ENCODE measurements at regions not wholly inside any gene's neighbourhood (a gene's known extent, or its start where the extent isn't known, plus 50 kb on each side); places are given as distances from the start of the nearest gene placed in this dataset.
"Not testable (repeated sequence)": the region's sequence is repeated elsewhere in the genome, so short reads cannot be mapped to it uniquely, and the experiment has no call there.

DNA sequence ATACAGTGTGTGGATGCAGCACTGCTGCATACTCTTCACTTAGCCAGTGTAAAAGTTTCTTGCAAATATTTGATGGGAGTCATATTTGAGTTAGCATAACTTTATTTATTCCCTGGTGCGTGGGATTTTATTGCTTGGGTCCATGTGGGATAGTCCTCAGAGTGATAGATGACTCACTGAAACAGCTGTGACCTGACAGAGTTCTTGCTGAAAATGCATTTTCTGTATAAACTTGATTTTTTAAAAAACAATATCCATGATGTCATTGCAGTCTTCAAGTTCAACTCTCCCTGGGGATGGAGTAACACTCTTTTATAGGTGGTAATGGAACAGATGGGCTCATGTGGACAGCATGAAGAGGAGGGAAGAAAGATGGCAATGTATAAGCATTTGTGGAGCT lies 310.0 kb downstream of the PPP1R3A start:
- DNase-seq = no peak
- no peak for TF ChIP-seq EP300 (IDR thresholded peaks at IDR 0.05)
- TF ChIP-seq POLR2A (IDR thresholded peaks at IDR 0.05) = no peak
- TF ChIP-seq, protein P1, sequence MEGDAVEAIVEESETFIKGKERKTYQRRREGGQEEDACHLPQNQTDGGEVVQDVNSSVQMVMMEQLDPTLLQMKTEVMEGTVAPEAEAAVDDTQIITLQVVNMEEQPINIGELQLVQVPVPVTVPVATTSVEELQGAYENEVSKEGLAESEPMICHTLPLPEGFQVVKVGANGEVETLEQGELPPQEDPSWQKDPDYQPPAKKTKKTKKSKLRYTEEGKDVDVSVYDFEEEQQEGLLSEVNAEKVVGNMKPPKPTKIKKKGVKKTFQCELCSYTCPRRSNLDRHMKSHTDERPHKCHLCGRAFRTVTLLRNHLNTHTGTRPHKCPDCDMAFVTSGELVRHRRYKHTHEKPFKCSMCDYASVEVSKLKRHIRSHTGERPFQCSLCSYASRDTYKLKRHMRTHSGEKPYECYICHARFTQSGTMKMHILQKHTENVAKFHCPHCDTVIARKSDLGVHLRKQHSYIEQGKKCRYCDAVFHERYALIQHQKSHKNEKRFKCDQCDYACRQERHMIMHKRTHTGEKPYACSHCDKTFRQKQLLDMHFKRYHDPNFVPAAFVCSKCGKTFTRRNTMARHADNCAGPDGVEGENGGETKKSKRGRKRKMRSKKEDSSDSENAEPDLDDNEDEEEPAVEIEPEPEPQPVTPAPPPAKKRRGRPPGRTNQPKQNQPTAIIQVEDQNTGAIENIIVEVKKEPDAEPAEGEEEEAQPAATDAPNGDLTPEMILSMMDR (IDR thresholded peaks at IDR 0.05) = no peak
- H3K4me1 ChIP-seq (ENCODE audit: insufficient read depth) = no peaks in the 10 kb centered on the region
- H3K36me3 ChIP-seq = no peaks in the 10 kb centered on the region
- WGBS, 3 donors = 23 to 35% (median 35%) methylated on average over 1 of the region's 1 CpG
- H3K27ac ChIP-seq = no peak overlapping the region
- H3K9me3 ChIP-seq = no peaks in the 10 kb centered on the region
- intact Hi-C loops (cut with DNase I) = no loop called here
- no peak overlapping the region for H3K4me3 ChIP-seq
- no peaks in the 10 kb centered on the region for H3K27me3 ChIP-seq

DNA sequence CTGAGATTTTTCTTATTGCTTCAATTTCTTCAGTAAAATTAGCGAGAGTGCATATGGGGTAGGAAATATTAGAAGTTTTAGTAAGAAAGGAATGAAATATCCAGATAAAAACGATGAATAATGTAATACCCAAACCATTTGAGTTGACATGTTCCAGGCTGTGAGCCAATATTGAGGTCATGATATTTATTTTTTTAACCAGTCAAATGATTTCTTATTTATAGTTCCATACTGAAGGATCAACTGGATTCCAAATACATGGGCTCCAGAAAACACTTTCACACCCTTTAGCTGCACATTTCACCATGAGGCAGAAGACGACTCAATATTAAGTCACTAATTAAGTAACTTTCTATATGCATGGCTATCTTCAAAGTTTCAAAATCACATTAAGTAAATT lies 312.5 kb downstream of the PPP1R3A start:
- H3K9me3 ChIP-seq = no peaks in the 10 kb centered on the region
- no peak overlapping the region for H3K4me3 ChIP-seq
- intact Hi-C loops (cut with DNase I) = no loop called here
- no peaks in the 10 kb centered on the region for H3K4me1 ChIP-seq (ENCODE audit: insufficient read depth)
- no peaks in the 10 kb centered on the region for H3K27me3 ChIP-seq
- H3K36me3 ChIP-seq = no peaks in the 10 kb centered on the region
- TF ChIP-seq, protein P1 (IDR thresholded peaks at IDR 0.05) = no peak
- DNase-seq = no peak
- 49 to 69% (median 61%) methylated on average over 3 of the region's 3 CpGs for WGBS, 3 donors
- no peak overlapping the region for H3K27ac ChIP-seq

DNA sequence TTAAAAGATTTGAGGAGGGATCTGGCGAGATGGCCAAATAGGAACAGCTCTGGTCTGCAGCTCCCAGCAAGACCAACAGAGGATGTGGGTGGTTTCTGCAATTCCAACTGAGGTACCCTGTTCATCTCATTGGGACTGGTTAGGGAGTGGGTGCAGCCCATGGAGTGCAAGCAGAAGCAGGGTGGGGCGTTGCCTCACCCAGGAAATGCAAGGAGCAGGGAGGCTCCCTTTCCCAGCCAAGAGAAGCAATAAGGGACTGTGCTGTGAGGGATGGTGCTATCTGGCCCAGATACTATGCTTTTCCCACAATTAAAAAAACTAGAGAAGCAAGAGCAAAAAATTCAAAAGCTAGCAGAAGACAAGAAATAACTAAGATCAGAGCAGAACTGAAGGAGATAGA lies 318.4 kb downstream of the PPP1R3A start:
- WGBS, 3 donors = 84 to 91% (median 88%) methylated on average over 2 of the region's 2 CpGs
- intact Hi-C loops (cut with DNase I) = not testable (repeated sequence)

DNA sequence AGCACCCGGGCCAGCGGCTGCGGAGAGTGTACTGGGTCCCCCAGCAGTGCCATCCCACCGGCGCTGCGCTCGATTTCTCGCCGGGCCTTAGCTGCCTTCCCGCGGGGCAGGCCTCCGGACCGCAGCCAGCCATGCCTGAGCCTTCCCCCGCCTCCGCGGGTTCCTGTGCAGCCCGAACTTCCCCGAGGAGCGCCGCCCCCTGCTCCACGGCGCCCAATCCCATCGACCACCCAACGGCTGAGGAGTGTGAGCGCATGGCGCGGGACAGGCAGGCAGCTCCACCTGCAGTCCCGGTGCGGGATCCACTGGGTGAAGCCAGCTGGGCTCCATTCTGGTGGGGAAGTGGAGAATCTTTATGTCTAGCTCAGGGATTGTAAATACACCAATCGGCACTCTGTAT lies 325.4 kb downstream of the PPP1R3A start:
- intact Hi-C loops (cut with DNase I) = not testable (repeated sequence)
- WGBS, 3 donors = 92 to 96% (median 94%) methylated on average over 30 of the region's 30 CpGs
- DNase-seq = peak in 1 of 5 donors; percentile 7

More for the DNA sequence above, 318.4 kb downstream of the PPP1R3A start:
- H3K27ac ChIP-seq; H3K4me3 ChIP-seq; H3K36me3 ChIP-seq; H3K9me3 ChIP-seq; H3K4me1 ChIP-seq (ENCODE audit: insufficient read depth); H3K27me3 ChIP-seq; DNase-seq: not testable (repeated sequence)

DNA sequence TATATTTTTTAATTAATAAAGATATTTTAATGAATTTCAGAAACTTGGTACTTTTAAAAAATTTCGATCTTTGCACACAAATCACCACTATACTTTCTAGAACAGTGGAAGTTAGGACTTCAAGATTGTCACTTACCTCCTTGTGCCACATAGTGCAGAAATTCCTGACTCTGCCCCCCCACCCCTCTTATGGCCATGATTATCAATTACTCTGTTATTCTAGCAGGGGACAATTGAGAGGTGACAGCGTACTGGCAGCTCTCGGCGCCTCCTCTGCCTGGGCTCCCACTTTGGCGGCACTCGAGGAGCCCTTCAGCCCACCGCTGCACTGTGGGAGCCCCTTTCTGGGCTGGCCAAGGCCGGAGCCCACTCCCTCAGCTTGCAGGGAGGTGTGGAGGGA lies 325.9 kb downstream of the PPP1R3A start:
- H3K9me3 ChIP-seq; H3K27ac ChIP-seq; H3K4me3 ChIP-seq; intact Hi-C loops (cut with DNase I); DNase-seq; H3K36me3 ChIP-seq; H3K27me3 ChIP-seq; H3K4me1 ChIP-seq (ENCODE audit: insufficient read depth): not testable (repeated sequence)
- WGBS, 3 donors = 92 to 95% (median 93%) methylated on average over 8 of the region's 8 CpGs

More for the DNA sequence above, 325.4 kb downstream of the PPP1R3A start:
- H3K9me3 ChIP-seq; H3K36me3 ChIP-seq; H3K4me1 ChIP-seq (ENCODE audit: insufficient read depth); H3K4me3 ChIP-seq; H3K27me3 ChIP-seq; H3K27ac ChIP-seq: not testable (repeated sequence)

DNA sequence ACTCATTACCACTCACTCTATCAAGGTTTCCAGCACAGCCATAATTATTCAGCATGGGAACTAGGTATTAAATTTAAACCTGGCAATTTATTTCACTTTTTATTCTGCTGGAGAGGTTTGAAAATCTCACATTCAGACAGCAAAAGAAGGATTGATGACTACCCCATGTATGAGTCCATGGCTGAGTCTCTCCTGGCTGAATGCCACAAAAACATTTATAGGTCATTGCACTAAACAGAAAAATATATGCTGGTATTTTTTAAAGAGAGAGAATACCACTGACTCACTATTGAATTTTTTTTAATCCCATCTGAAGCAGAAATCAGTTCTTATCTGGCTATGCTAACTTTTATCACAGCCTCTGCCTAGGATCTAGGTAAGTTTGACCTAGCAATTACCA lies 336.3 kb downstream of the PPP1R3A start:
- no peak for TF ChIP-seq EP300 (IDR thresholded peaks at IDR 0.05)
- TF ChIP-seq, protein P1 (IDR thresholded peaks at IDR 0.05) = no peak
- no peaks in the 10 kb centered on the region for H3K27me3 ChIP-seq

DNA sequence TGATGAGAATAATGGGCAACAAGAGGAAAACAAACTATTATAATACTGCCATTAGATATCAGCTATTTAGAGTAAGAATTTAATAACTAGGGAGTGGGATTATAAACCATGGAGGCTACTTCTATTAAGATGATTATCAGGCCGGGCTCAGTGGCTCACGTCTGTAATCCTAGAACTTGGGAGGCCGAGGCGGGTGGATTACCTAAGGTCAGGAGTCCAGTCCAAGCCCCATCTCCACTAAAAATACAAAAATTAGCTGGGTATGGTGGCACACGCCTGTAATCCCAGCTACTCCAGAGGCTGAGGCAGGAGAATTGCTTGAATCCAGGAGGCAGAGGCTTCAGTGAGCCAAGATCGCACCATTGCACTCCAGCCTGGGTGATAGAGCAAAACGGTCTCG lies 355.6 kb downstream of the PPP1R3A start:
- H3K36me3 ChIP-seq; DNase-seq; H3K27ac ChIP-seq; H3K27me3 ChIP-seq; H3K4me1 ChIP-seq (ENCODE audit: insufficient read depth); intact Hi-C loops (cut with DNase I); H3K4me3 ChIP-seq; H3K9me3 ChIP-seq: not testable (repeated sequence)
- 84 to 89% (median 86%) methylated on average over 8 of the region's 8 CpGs for WGBS, 3 donors

More for the DNA sequence above, 336.3 kb downstream of the PPP1R3A start:
- intact Hi-C loops (cut with DNase I) = no loop called here
- no peak for DNase-seq
- H3K9me3 ChIP-seq = no peaks in the 10 kb centered on the region
- H3K4me3 ChIP-seq = no peak overlapping the region
- no peaks in the 10 kb centered on the region for H3K36me3 ChIP-seq
- no peaks in the 10 kb centered on the region for H3K4me1 ChIP-seq (ENCODE audit: insufficient read depth)
- H3K27ac ChIP-seq = no peak overlapping the region
